Activated CD4-positive, alpha-beta T cell treated with anti-CD3 and anti-CD28 coated beads, Interleukin-2, amount 10 ng/mL, durations not matched to agents 24 days and 14 days (primary cell): ENCODE measurements at regions not wholly inside any gene's neighbourhood (a gene's known extent, or its start where the extent isn't known, plus 50 kb on each side); places are given as distances from the start of the nearest gene placed in this dataset.

Experiments
- DNase-seq: peaks from one replicate; pipeline ENCODE4 v3.0.0; 2022
- H3K27ac Mint-ChIP-seq: one replicate; pipeline ENCODE4 v1.8.0; 2022; ENCODE audit warnings: mild to moderate bottlenecking, mixed read lengths
- H3K27me3 Mint-ChIP-seq: one replicate; pipeline ENCODE4 v1.8.0; 2022; ENCODE audit warnings: mixed read lengths
- H3K36me3 Mint-ChIP-seq: one replicate; pipeline ENCODE4 v1.8.0; 2022; ENCODE audit warnings: low read depth, mild to moderate bottlenecking, mixed read lengths
- H3K4me1 Mint-ChIP-seq: one replicate; pipeline ENCODE4 v1.8.0; 2021; ENCODE audit warnings: mixed read lengths
- H3K4me3 Mint-ChIP-seq: one replicate; pipeline ENCODE4 v1.8.0; 2022; ENCODE audit warnings: mild to moderate bottlenecking, moderate library complexity, mixed read lengths
- H3K9me3 Mint-ChIP-seq: one replicate; pipeline ENCODE4 v1.8.0; 2021; ENCODE audit warnings: mixed read lengths
- intact Hi-C: fragments of 100-400 bp; cut with micrococcal nuclease; formaldehyde crosslinking; loops from one replicate; pipeline ENCODE4 v1.15.1; 2023

DNA sequence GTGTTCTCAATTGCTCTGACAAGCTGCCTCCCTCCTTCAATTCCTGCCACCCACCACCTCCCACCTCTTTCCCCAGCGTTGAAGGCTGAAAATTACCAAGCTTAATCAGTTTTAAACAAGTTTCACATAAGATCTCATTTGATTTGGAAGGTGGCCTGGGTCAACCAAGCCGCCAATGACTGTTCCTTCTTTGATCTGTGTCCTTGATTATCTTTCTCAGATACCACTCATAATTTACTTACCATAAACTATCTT is 211.4 kb downstream of the SLIT2 start:
- H3K27ac Mint-ChIP-seq: no peak overlapping the region
- H3K4me3 Mint-ChIP-seq: no peak overlapping the region
- no peaks in the 10 kb centered on the region for H3K36me3 Mint-ChIP-seq
- no peak for DNase-seq
- no peaks in the 10 kb centered on the region for H3K9me3 Mint-ChIP-seq
- H3K4me1 Mint-ChIP-seq: no peaks in the 10 kb centered on the region
- H3K27me3 Mint-ChIP-seq: no peaks in the 10 kb centered on the region
- intact Hi-C loops: no loop called here

- no peak overlapping the region for H3K4me3 Mint-ChIP-seq
- H3K4me1 Mint-ChIP-seq: no peaks in the 10 kb centered on the region
- DNase-seq: no peak
- no peaks in the 10 kb centered on the region for H3K9me3 Mint-ChIP-seq
- H3K27me3 Mint-ChIP-seq: no peaks in the 10 kb centered on the region
- H3K27ac Mint-ChIP-seq: no peak overlapping the region
- intact Hi-C loops: no loop called here
- no peaks in the 10 kb centered on the region for H3K36me3 Mint-ChIP-seq
These were observed 212.7 kb downstream of the SLIT2 start for GRCh38 chr4:20464381-20464780.

- DNase-seq: no peak
- Mint-ChIP-seq H3K27me3 (no peaks in the 10 kb centered on the region), H3K27ac (no peak overlapping the region), H3K4me1 (no peaks in the 10 kb centered on the region), H3K4me3 (no peak overlapping the region), H3K9me3 (no peaks in the 10 kb centered on the region), H3K36me3 (no peaks in the 10 kb centered on the region)
- intact Hi-C loops: no loop called here
These were observed 222.4 kb downstream of the SLIT2 start for GRCh38 chr4:20474119-20474518.

GRCh38 chr4:20478412-20478811 is 221.8 kb upstream of the PACRGL start:
- no peak for DNase-seq
- Mint-ChIP-seq H3K4me3 (no peak overlapping the region), H3K4me1 (no peaks in the 10 kb centered on the region)

GRCh38 chr4:20480165-20480947 is 219.9 kb upstream of the PACRGL start:
- intact Hi-C loops: no loop called here
- Mint-ChIP-seq H3K27ac (no peak overlapping the region), H3K36me3 (no peaks in the 10 kb centered on the region), H3K9me3 (no peaks in the 10 kb centered on the region), H3K4me3 (no peak overlapping the region), H3K4me1 (no peaks in the 10 kb centered on the region), H3K27me3 (no peaks in the 10 kb centered on the region)
- no peak for DNase-seq

More at GRCh38 chr4:20478412-20478811, 221.8 kb upstream of the PACRGL start:
- Mint-ChIP-seq H3K36me3 (no peaks in the 10 kb centered on the region), H3K27ac (no peak overlapping the region), H3K9me3 (no peaks in the 10 kb centered on the region), H3K27me3 (no peaks in the 10 kb centered on the region)
- intact Hi-C loops: no loop called here

GRCh38 chr4:20483416-20483815 is 216.8 kb upstream of the PACRGL start:
- no peaks in the 10 kb centered on the region for H3K4me1 Mint-ChIP-seq
- DNase-seq: no peak
- no peak overlapping the region for H3K4me3 Mint-ChIP-seq
- H3K27ac Mint-ChIP-seq: no peak overlapping the region
- H3K27me3 Mint-ChIP-seq: no peaks in the 10 kb centered on the region
- H3K9me3 Mint-ChIP-seq: no peaks in the 10 kb centered on the region
- no peaks in the 10 kb centered on the region for H3K36me3 Mint-ChIP-seq
- intact Hi-C loops: no loop called here

- intact Hi-C loops: no loop called here
- H3K27me3 Mint-ChIP-seq: no peaks in the 10 kb centered on the region
These were observed 213.8 kb upstream of the PACRGL start for GRCh38 chr4:20486433-20486832.

DNA sequence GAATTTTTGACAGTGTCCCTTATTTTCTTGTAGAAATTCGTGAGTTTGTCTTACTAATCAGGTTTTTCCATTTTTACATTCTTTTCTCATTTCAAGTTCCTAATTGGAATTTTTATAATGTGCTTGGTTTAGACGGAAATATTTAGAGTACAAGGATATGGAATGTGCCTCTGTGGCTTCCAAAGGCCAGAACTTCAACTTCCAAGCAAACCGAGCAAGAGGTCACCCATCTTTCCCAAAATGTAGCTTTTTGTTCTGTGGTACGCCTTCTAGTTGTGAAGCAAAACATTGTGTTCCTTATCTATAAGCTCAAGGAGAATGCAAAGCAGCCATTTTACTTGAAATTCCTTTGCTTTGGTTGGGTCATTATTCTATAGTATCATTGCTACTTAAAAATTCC is 212.8 kb upstream of the PACRGL start:
- no peaks in the 10 kb centered on the region for H3K36me3 Mint-ChIP-seq
- no peak for DNase-seq

More at GRCh38 chr4:20486433-20486832, 213.8 kb upstream of the PACRGL start:
- H3K4me1 Mint-ChIP-seq: no peaks in the 10 kb centered on the region
- DNase-seq: no peak
- H3K9me3 Mint-ChIP-seq: no peaks in the 10 kb centered on the region
- H3K4me3 Mint-ChIP-seq: no peak overlapping the region
- H3K36me3 Mint-ChIP-seq: no peaks in the 10 kb centered on the region
- H3K27ac Mint-ChIP-seq: no peak overlapping the region

DNA sequence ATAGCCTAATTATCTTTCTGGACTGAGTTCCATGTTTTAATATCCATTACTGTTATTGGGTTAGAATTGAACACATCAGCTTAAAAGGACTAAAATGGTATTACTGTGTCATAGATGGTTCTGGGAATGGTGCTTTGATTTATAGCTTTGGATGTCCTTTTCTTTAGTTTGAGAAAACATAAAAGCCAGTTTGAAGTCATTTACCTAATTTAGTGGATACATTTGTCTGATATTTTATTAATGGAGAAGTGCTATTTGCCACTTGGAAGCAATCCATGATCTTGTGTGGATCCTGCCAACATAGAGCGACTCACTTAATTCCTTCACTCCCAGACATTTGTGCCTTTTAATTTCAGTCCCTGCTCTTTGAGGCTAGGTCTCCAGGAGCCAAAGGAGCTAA is 212.4 kb upstream of the PACRGL start:
- no peak for DNase-seq
- no peaks in the 10 kb centered on the region for H3K27me3 Mint-ChIP-seq
- no peaks in the 10 kb centered on the region for H3K9me3 Mint-ChIP-seq

More for the DNA sequence above, 212.8 kb upstream of the PACRGL start:
- H3K4me3 Mint-ChIP-seq: no peak overlapping the region
- H3K27me3 Mint-ChIP-seq: no peaks in the 10 kb centered on the region
- H3K4me1 Mint-ChIP-seq: no peaks in the 10 kb centered on the region
- no peaks in the 10 kb centered on the region for H3K9me3 Mint-ChIP-seq
- intact Hi-C loops: no loop called here
- no peak overlapping the region for H3K27ac Mint-ChIP-seq

GRCh38 chr4:20490734-20491133 is 209.5 kb upstream of the PACRGL start:
- Mint-ChIP-seq H3K4me1 (no peaks in the 10 kb centered on the region), H3K27me3 (no peaks in the 10 kb centered on the region), H3K27ac (no peak overlapping the region), H3K9me3 (no peaks in the 10 kb centered on the region), H3K4me3 (no peak overlapping the region), H3K36me3 (no peaks in the 10 kb centered on the region)
- DNase-seq: no peak
- intact Hi-C loops: no loop called here

More for the DNA sequence above, 212.4 kb upstream of the PACRGL start:
- Mint-ChIP-seq H3K27ac (no peak overlapping the region), H3K4me1 (no peaks in the 10 kb centered on the region), H3K36me3 (no peaks in the 10 kb centered on the region), H3K4me3 (no peak overlapping the region)
- intact Hi-C loops: no loop called here

GRCh38 chr4:20493761-20494353 is 206.4 kb upstream of the PACRGL start:
- Mint-ChIP-seq H3K36me3 (no peaks in the 10 kb centered on the region), H3K4me3 (no peak overlapping the region), H3K27me3 (no peaks in the 10 kb centered on the region), H3K27ac (no peak overlapping the region), H3K9me3 (no peaks in the 10 kb centered on the region), H3K4me1 (no peaks in the 10 kb centered on the region)
- no peak for DNase-seq
- intact Hi-C loops: no loop called here

DNA sequence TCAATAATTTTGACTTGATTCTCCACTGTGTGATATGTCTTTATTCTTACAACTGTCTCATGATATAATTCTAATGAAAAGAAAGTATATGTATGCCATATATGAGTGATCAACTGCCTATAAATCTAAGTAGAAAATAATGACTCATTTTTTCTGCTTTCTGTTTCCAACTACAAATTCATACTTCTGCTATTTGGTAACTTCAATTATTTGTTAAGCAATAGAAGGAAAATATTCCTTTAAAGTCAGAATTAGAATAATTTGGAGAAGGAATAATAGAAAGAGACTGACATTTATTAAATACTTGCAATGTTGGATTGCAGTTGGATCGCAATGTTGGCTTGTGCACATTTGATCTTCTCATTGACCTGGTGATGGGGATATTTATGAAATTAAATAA is 204.2 kb upstream of the PACRGL start:
- Mint-ChIP-seq H3K27ac (no peak overlapping the region), H3K27me3 (no peaks in the 10 kb centered on the region), H3K36me3 (no peaks in the 10 kb centered on the region), H3K4me1 (no peaks in the 10 kb centered on the region), H3K9me3 (no peaks in the 10 kb centered on the region), H3K4me3 (no peak overlapping the region)
- intact Hi-C loops: no loop called here
- no peak for DNase-seq

DNA sequence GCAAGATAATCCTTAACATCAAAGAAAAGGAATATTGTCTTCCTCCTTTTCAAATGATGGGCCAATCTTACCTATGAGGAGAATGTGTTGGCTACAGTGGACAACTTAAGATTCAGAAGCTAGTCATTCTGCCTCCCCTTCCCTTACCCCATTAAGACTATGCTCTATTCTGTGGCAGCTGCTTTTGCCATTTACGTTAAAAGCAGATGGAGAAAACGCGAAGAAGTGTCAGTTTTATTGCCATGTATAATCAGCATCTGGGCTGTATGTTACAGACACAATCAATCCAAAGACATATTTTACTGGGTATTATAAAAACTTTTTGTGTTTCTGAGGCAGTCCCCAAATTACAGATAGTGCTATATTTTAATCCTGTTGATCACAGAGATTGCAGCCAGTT is 196.1 kb upstream of the PACRGL start:
- DNase-seq: no peak
- Mint-ChIP-seq H3K9me3 (no peaks in the 10 kb centered on the region), H3K27me3 (no peaks in the 10 kb centered on the region), H3K27ac (no peak overlapping the region), H3K4me1 (no peaks in the 10 kb centered on the region), H3K36me3 (no peaks in the 10 kb centered on the region), H3K4me3 (no peak overlapping the region)
- intact Hi-C loops: no loop called here

DNA sequence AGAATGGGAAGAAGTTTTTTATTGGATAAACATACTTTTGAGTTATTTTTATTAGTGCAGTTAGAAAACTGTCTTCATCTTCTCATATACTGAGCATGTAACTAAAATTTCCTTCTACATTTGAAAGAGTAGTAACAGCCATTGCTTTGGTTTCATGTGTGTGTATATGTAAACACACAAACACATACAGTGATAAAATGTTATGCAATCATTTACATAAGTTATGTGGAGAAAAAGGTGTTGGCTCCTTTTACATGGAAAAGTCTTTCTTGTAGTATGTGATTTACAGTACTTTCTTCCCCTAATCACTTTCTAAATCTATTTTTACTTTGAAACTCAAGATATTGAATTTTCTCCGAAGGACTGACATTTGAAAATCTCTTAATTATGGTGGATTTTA is 194.3 kb upstream of the PACRGL start:
- no peak for DNase-seq
- no peaks in the 10 kb centered on the region for H3K36me3 Mint-ChIP-seq
- H3K4me1 Mint-ChIP-seq: no peaks in the 10 kb centered on the region
- no peak overlapping the region for H3K27ac Mint-ChIP-seq
- no peaks in the 10 kb centered on the region for H3K9me3 Mint-ChIP-seq
- intact Hi-C loops: no loop called here
- no peaks in the 10 kb centered on the region for H3K27me3 Mint-ChIP-seq
- H3K4me3 Mint-ChIP-seq: no peak overlapping the region

DNA sequence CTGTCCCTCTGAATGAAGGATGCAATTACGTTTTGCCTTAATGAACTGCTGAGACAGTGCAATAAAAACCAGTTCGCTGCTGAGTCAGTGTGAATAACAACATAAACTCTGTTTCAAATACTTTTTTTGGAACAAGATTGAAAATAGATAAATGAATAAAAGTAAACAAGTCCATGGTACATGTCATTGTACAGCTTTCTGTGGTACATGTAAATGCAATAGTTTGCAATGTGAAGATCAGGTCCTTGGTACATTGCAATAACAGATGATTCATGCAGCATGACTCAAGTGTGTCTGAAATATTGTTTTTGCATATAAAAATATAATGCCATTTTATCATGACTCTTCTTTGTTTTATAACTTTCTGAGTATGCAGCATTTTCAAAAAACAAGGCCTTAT is 193.4 kb upstream of the PACRGL start:
- intact Hi-C loops: no loop called here
- Mint-ChIP-seq H3K4me1 (no peaks in the 10 kb centered on the region), H3K4me3 (no peak overlapping the region), H3K27ac (no peak overlapping the region), H3K36me3 (no peaks in the 10 kb centered on the region), H3K27me3 (no peaks in the 10 kb centered on the region), H3K9me3 (no peaks in the 10 kb centered on the region)
- no peak for DNase-seq
